RWPE2 (cell line): ENCODE measurements at regions not wholly inside any gene's neighbourhood (a gene's known extent, or its start where the extent isn't known, plus 50 kb on each side); places are given as distances from the start of the nearest gene placed in this dataset.

Source experiments
- ATAC-seq: fragments of 200-7000 bp; cut with Tn5 transposase; 3 replicates; pipeline ENCODE4 v1.9.1; 2021; ENCODE audit warnings: low read depth
- DNase-seq: peaks from one replicate; pipeline ENCODE4 v3.0.0-alpha.2; 2020; ENCODE audit warnings: low spot score
- H3K27ac ChIP-seq: fragments of 450-650 bp; 2 replicates; pipeline ENCODE4 v1.5.1; 2017; ENCODE audit warnings: mild to moderate bottlenecking; ENCODE audit not compliant: poor library complexity, severe bottlenecking
- H3K27me3 ChIP-seq: fragments of 250-450 bp; sonication (Bioruptor Pico); 2 replicates; pipeline ENCODE4 v1.5.1; 2021; ENCODE audit warnings: mild to moderate bottlenecking, moderate library complexity; ENCODE audit not compliant: insufficient read depth, poor library complexity, severe bottlenecking
- H3K36me3 ChIP-seq: fragments of 250-450 bp; sonication (Bioruptor Pico); 2 replicates; pipeline ENCODE4 v1.5.1; 2020; ENCODE audit warnings: low read depth, mild to moderate bottlenecking, moderate library complexity
- H3K4me1 ChIP-seq: fragments of 250-450 bp; sonication (Bioruptor Pico); 2 replicates; pipeline ENCODE4 v1.5.1; 2021; ENCODE audit warnings: mild to moderate bottlenecking, moderate library complexity; ENCODE audit not compliant: insufficient read depth, poor library complexity, severe bottlenecking
- H3K4me3 ChIP-seq: fragments of 250-450 bp; sonication (Bioruptor Pico); 2 replicates; pipeline ENCODE4 v1.5.1; 2021; ENCODE audit warnings: mild to moderate bottlenecking, moderate library complexity; ENCODE audit not compliant: severe bottlenecking
- H3K9me3 ChIP-seq: fragments of 250-450 bp; sonication (Bioruptor Pico); 2 replicates; pipeline ENCODE4 v1.5.1; 2021; ENCODE audit warnings: mild to moderate bottlenecking, moderate library complexity; ENCODE audit not compliant: severe bottlenecking
- CTCF ChIP-seq: fragments of 450-650 bp; IDR thresholded peaks from one replicate; pipeline ENCODE4 v1.5.1; 2017; ENCODE audit warnings: mild to moderate bottlenecking, moderate library complexity; ENCODE audit not compliant: poor library complexity, severe bottlenecking

GRCh38 chr5:56527174-56527573, 288.2 kb upstream of the MAP3K1 start:
- H3K4me3 ChIP-seq, result no peak overlapping the region
- no peaks in the 10 kb centered on the region for H3K27me3 ChIP-seq
- peak; percentile 87 for ATAC-seq
- H3K4me1 ChIP-seq, result peaks cover 36% of the 10 kb centered on the region
- H3K27ac ChIP-seq, result peak overlapping the region; percentile 85
- no peak for TF ChIP-seq CTCF
- H3K9me3 ChIP-seq, result no peaks in the 10 kb centered on the region
- no peaks in the 10 kb centered on the region for H3K36me3 ChIP-seq
- peak; percentile 76 for DNase-seq

DNA sequence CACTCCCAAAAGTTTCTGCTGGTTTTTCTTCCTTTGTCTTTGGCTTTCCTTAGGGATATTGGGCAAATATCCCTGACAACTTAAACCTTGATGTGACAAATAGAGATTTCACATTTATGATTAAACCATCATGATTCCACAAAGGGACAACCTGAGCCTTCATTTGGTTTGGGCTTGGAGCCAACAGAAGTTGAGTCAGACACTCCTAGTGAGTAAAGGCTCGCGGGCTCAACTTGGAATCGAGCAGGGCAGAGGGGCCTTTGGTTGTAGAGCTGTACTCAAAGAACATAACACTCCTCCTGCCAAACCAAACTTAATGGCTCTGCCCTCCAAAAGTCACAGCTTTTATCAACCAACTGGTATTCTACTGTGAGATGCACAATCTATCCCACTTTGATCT, 290.2 kb upstream of the MAP3K1 start:
- no peaks in the 10 kb centered on the region for H3K27me3 ChIP-seq
- H3K36me3 ChIP-seq, result no peaks in the 10 kb centered on the region
- DNase-seq (peak; percentile 88), ATAC-seq (peak; percentile 77)
- no peaks in the 10 kb centered on the region for H3K9me3 ChIP-seq
- H3K27ac ChIP-seq, result peak overlapping the region; percentile 85
- peaks cover 36% of the 10 kb centered on the region for H3K4me1 ChIP-seq
- TF ChIP-seq CTCF, result no peak
- H3K4me3 ChIP-seq, result no peak overlapping the region

GRCh38 chr5:56523790-56524575, 290.9 kb upstream of the ANKRD55 start:
- DNase-seq (no peak), ATAC-seq (no peak)
- TF ChIP-seq CTCF, result no peak
- Histone ChIP-seq H3K4me1 (peaks cover 36% of the 10 kb centered on the region), H3K27ac (peak overlapping the region; percentile 85), H3K9me3 (no peaks in the 10 kb centered on the region), H3K36me3 (no peaks in the 10 kb centered on the region), H3K27me3 (no peaks in the 10 kb centered on the region), H3K4me3 (no peak overlapping the region)

GRCh38 chr5:56522960-56523359, 289.8 kb upstream of the ANKRD55 start:
- Histone ChIP-seq H3K9me3 (no peaks in the 10 kb centered on the region), H3K4me1 (peaks cover 36% of the 10 kb centered on the region), H3K4me3 (no peak overlapping the region), H3K36me3 (no peaks in the 10 kb centered on the region), H3K27me3 (no peaks in the 10 kb centered on the region), H3K27ac (no peak overlapping the region)
- DNase-seq (no peak), ATAC-seq (no peak)
- TF ChIP-seq CTCF, result no peak

GRCh38 chr5:56522169-56522568, 289.0 kb upstream of the ANKRD55 start:
- H3K9me3 ChIP-seq, result no peaks in the 10 kb centered on the region
- DNase-seq, result no peak
- no peaks in the 10 kb centered on the region for H3K36me3 ChIP-seq
- H3K27me3 ChIP-seq, result no peaks in the 10 kb centered on the region
- no peak overlapping the region for H3K4me3 ChIP-seq
- no peak overlapping the region for H3K27ac ChIP-seq
- no peak for TF ChIP-seq CTCF
- no peak for ATAC-seq
- H3K4me1 ChIP-seq, result peaks cover 29% of the 10 kb centered on the region
